ENCODE measurements at regions not wholly inside any gene's neighbourhood (a gene's known extent, or its start where the extent isn't known, plus 50 kb on each side); places are given as distances from the start of the nearest gene placed in this dataset.

GRCh38 chr17:20930081-20930760 is 112.6 kb downstream of the USP22 start:
- TF ChIP-seq POLR2A (IDR thresholded peaks at IDR 0.05; ENCODE audit: low read length) (no peak), GATA1 (IDR thresholded peaks at IDR 0.05; ENCODE audit: low read depth, low read length) (no peak)

Data from erythroblast (primary cell).